ENCODE measurements at regions not wholly inside any gene's neighbourhood (a gene's known extent, or its start where the extent isn't known, plus 50 kb on each side); places are given as distances from the start of the nearest gene placed in this dataset.
"Not testable (repeated sequence)": the region's sequence is repeated elsewhere in the genome, so short reads cannot be mapped to it uniquely, and the experiment has no call there.

DNA sequence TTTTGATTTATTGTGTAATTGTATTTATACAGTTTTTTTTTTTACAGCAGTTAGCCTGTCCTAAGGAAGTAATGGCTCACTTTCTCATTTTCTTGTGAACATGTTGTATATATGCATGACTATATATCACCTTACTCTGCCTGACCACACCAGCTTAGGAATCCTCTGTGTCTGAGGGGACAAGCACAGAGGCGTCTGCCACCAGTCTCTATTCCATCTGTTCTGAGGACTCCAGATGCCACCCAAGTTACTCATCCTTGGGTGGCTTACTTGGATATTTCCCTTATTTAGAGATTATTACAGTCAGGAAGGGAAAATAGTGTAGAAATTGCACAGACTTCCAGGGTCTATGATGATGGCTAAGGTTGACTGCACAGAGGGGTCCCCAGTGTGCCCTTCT, 256.3 kb upstream of the C9orf72 start:
- H3K27ac Mint-ChIP-seq (ENCODE audit: unreplicated experiment): no peak overlapping the region
- peaks cover 20% of the 10 kb centered on the region for H3K4me1 Mint-ChIP-seq (ENCODE audit: low read depth, unreplicated experiment)
- DNase-seq: no peak
- TF ChIP-seq, protein P1, sequence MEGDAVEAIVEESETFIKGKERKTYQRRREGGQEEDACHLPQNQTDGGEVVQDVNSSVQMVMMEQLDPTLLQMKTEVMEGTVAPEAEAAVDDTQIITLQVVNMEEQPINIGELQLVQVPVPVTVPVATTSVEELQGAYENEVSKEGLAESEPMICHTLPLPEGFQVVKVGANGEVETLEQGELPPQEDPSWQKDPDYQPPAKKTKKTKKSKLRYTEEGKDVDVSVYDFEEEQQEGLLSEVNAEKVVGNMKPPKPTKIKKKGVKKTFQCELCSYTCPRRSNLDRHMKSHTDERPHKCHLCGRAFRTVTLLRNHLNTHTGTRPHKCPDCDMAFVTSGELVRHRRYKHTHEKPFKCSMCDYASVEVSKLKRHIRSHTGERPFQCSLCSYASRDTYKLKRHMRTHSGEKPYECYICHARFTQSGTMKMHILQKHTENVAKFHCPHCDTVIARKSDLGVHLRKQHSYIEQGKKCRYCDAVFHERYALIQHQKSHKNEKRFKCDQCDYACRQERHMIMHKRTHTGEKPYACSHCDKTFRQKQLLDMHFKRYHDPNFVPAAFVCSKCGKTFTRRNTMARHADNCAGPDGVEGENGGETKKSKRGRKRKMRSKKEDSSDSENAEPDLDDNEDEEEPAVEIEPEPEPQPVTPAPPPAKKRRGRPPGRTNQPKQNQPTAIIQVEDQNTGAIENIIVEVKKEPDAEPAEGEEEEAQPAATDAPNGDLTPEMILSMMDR (IDR thresholded peaks at IDR 0.05; ENCODE audit: partially characterized antibody, unreplicated experiment): no peak
- no peak overlapping the region for H3K4me3 Mint-ChIP-seq (ENCODE audit: unreplicated experiment)
- H3K27me3 Mint-ChIP-seq (ENCODE audit: unreplicated experiment): peaks cover 3% of the 10 kb centered on the region
- no peaks in the 10 kb centered on the region for H3K36me3 Mint-ChIP-seq (ENCODE audit: unreplicated experiment)
- peaks cover 6% of the 10 kb centered on the region for H3K9me3 Mint-ChIP-seq (ENCODE audit: unreplicated experiment)

DNA sequence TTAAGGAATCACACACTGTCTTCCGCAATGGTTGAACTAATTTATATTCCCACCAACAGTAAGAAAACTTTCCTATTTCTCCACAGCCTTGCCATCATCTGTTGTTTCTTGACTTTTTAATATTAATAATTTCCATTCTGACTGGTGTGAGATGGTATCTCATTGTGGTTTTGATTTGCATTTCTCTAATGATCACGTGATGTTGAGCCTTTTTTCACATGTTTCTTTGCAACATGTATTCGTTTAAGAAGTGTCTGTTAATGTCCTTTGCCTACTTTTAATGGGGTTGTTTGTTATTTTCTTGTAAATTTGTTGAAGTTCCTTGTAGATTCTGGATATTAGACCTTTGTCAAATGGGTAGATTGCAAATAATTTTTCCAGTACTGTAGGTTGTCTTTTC, 258.8 kb upstream of the C9orf72 start:
- not testable (repeated sequence) for H3K27ac Mint-ChIP-seq (ENCODE audit: unreplicated experiment); H3K27me3 Mint-ChIP-seq (ENCODE audit: unreplicated experiment); H3K9me3 Mint-ChIP-seq (ENCODE audit: unreplicated experiment); H3K4me3 Mint-ChIP-seq (ENCODE audit: unreplicated experiment); H3K36me3 Mint-ChIP-seq (ENCODE audit: unreplicated experiment); DNase-seq
- peaks cover 16% of the 10 kb centered on the region for H3K4me1 Mint-ChIP-seq (ENCODE audit: low read depth, unreplicated experiment)

DNA sequence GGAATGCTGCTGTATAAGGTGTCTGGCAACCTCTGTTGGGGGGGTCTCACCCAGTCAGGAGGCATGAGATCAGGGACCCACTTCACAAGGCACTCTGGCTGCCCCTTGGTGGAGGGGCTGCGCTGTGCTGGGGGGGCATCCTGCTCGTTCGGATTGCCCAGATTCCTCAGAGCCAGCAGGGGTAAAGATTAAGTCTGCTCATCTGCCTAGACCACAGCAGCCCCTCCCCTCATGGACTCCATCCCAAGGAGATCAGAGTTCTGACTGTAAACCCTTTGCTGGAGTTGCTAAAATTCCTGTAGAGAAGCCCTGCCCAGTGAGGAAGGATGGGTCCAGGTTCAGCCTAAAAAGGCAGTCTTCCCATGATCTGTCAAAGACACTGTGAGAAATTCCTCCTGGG, 262.0 kb upstream of the C9orf72 start:
- TF ChIP-seq, protein P1 (IDR thresholded peaks at IDR 0.05; ENCODE audit: partially characterized antibody, unreplicated experiment): no peak
- Mint-ChIP-seq H3K4me1 (ENCODE audit: low read depth, unreplicated experiment) (peaks cover 7% of the 10 kb centered on the region), H3K9me3 (ENCODE audit: unreplicated experiment) (peaks cover 4% of the 10 kb centered on the region), H3K27me3 (ENCODE audit: unreplicated experiment) (no peaks in the 10 kb centered on the region), H3K36me3 (ENCODE audit: unreplicated experiment) (no peaks in the 10 kb centered on the region), H3K4me3 (ENCODE audit: unreplicated experiment) (no peak overlapping the region), H3K27ac (ENCODE audit: unreplicated experiment) (no peak overlapping the region)
- DNase-seq: no peak

DNA sequence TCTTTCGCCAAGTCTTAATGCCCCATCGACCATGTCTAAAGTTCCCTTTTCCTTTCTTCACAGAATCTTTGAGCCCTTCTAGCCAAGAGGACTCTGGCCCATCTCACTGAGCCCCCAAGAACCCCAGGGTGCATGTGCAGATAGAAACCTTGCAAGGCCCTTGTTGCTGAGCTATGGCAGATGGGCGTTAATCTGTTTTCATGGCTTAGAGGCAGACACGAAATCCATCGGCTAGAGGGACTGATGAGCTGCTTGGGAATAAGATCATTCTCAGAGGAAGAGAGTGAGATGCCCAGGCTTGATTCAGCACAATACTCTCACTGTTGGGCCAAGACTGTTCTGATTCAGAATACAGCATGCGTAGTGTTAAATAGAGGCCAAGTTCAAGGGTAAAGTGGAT, 262.5 kb upstream of the C9orf72 start:
- no peaks in the 10 kb centered on the region for H3K36me3 Mint-ChIP-seq (ENCODE audit: unreplicated experiment)
- no peaks in the 10 kb centered on the region for H3K27me3 Mint-ChIP-seq (ENCODE audit: unreplicated experiment)
- peaks cover 4% of the 10 kb centered on the region for H3K9me3 Mint-ChIP-seq (ENCODE audit: unreplicated experiment)
- no peak overlapping the region for H3K4me3 Mint-ChIP-seq (ENCODE audit: unreplicated experiment)
- no peak overlapping the region for H3K27ac Mint-ChIP-seq (ENCODE audit: unreplicated experiment)
- no peak for DNase-seq
- TF ChIP-seq, protein P1 (IDR thresholded peaks at IDR 0.05; ENCODE audit: partially characterized antibody, unreplicated experiment): no peak
- H3K4me1 Mint-ChIP-seq (ENCODE audit: low read depth, unreplicated experiment): peaks cover 7% of the 10 kb centered on the region

DNA sequence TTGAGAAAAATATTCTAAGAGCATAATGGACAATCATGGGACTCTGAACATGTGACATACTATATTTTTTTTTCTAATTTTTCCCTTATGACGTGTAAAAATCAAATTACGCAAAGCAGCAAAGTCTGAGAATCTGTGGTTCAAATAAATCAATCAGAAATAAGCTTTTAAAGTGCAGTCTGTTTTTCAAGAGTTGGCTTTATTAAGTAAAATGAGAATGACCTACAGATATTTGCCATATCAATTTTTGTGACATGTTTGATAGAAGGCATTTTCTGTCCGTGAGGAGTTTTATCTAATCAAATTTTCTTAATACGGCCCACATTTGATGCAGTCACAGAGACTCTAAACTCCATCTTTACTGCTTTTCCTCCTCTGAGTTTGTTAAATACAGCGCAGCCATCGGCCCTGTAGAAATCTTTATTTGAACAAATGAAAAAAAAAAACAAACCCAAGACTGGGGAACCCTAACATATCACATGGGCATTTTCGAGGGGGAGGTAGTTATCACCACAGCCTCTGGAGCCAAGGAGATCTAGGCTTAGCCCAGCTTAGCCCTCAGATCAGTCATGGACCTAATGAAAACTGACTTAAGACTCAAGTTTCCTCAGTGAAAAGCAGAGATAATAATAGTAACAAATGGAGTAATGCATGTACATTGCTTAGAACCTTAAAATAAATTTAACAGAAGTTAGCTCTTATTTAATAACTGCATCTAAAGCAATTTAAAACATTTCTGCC, 263.6 kb upstream of the C9orf72 start:
- Mint-ChIP-seq H3K9me3 (ENCODE audit: unreplicated experiment) (peaks cover 2% of the 10 kb centered on the region), H3K36me3 (ENCODE audit: unreplicated experiment) (no peaks in the 10 kb centered on the region), H3K4me1 (ENCODE audit: low read depth, unreplicated experiment) (peaks cover 7% of the 10 kb centered on the region), H3K27me3 (ENCODE audit: unreplicated experiment) (no peaks in the 10 kb centered on the region), H3K4me3 (ENCODE audit: unreplicated experiment) (no peak overlapping the region), H3K27ac (ENCODE audit: unreplicated experiment) (no peak overlapping the region)
- no peak for DNase-seq
- TF ChIP-seq, protein P1 (IDR thresholded peaks at IDR 0.05; ENCODE audit: partially characterized antibody, unreplicated experiment): no peak
